ENCODE measurements at regions not wholly inside any gene's neighbourhood (a gene's known extent, or its start where the extent isn't known, plus 50 kb on each side); places are given as distances from the start of the nearest gene placed in this dataset.

- Histone ChIP-seq H2AFZ (ENCODE audit: low read depth, low read length, severe bottlenecking) (no peak overlapping the region), H3K4me2 (ENCODE audit: low read depth, low read length, poor library complexity, severe bottlenecking) (no peak overlapping the region), H3K9me3 (ENCODE audit: insufficient read depth, low read length) (no peaks in the 10 kb centered on the region), H3K9ac (ENCODE audit: low read length) (no peak overlapping the region), H4K20me1 (ENCODE audit: low read depth, low read length) (no peaks in the 10 kb centered on the region), H3K79me2 (ENCODE audit: insufficient read depth, low read length) (no peaks in the 10 kb centered on the region), H3F3A (ENCODE audit: insufficient read depth) (no peaks in the 10 kb centered on the region), H3K27ac (ENCODE audit: low read depth, low read length) (no peak overlapping the region), H3K27me3 (ENCODE audit: low read length) (no peaks in the 10 kb centered on the region), H3K36me3 (ENCODE audit: low read length) (no peaks in the 10 kb centered on the region), H3K4me3 (ENCODE audit: insufficient read depth, low read length, poor library complexity, severe bottlenecking) (no peak overlapping the region), H3K9me2 (replicated peaks; ENCODE audit: insufficient read depth, low read length) (no peaks in the 10 kb centered on the region)
- TF ChIP-seq EZH2phosphoT487 (conservative IDR thresholded peaks at IDR 0.05; ENCODE audit: low read length) (no peak), CTCF (IDR thresholded peaks at IDR 0.05; ENCODE audit: insufficient read depth, low read length, poor library complexity, severe bottlenecking) (no peak)
These were observed 173.4 kb upstream of the SATB2 start for GRCh38 chr2:199631129-199631528.

GRCh38 chr2:199629301-199629700 lies 171.6 kb upstream of the SATB2 start:
- Histone ChIP-seq H3F3A (ENCODE audit: insufficient read depth) (no peaks in the 10 kb centered on the region), H3K4me2 (ENCODE audit: low read depth, low read length, poor library complexity, severe bottlenecking) (no peak overlapping the region), H3K36me3 (ENCODE audit: low read length) (no peaks in the 10 kb centered on the region), H2AFZ (ENCODE audit: low read depth, low read length, severe bottlenecking) (no peak overlapping the region), H3K4me3 (ENCODE audit: insufficient read depth, low read length, poor library complexity, severe bottlenecking) (no peak overlapping the region), H3K9me2 (replicated peaks; ENCODE audit: insufficient read depth, low read length) (no peaks in the 10 kb centered on the region), H3K9me3 (ENCODE audit: insufficient read depth, low read length) (no peaks in the 10 kb centered on the region), H3K9ac (ENCODE audit: low read length) (no peak overlapping the region), H3K27me3 (ENCODE audit: low read length) (no peaks in the 10 kb centered on the region), H4K20me1 (ENCODE audit: low read depth, low read length) (no peaks in the 10 kb centered on the region), H3K27ac (ENCODE audit: low read depth, low read length) (no peak overlapping the region), H3K79me2 (ENCODE audit: insufficient read depth, low read length) (no peaks in the 10 kb centered on the region)
- TF ChIP-seq EZH2phosphoT487 (conservative IDR thresholded peaks at IDR 0.05; ENCODE audit: low read length) (no peak), CTCF (IDR thresholded peaks at IDR 0.05; ENCODE audit: insufficient read depth, low read length, poor library complexity, severe bottlenecking) (no peak)

- Histone ChIP-seq H3K4me2 (ENCODE audit: low read depth, low read length, poor library complexity, severe bottlenecking) (no peak overlapping the region), H3K9ac (ENCODE audit: low read length) (no peak overlapping the region), H3K9me3 (ENCODE audit: insufficient read depth, low read length) (no peaks in the 10 kb centered on the region), H3K27ac (ENCODE audit: low read depth, low read length) (no peak overlapping the region), H3K9me2 (replicated peaks; ENCODE audit: insufficient read depth, low read length) (no peaks in the 10 kb centered on the region), H2AFZ (ENCODE audit: low read depth, low read length, severe bottlenecking) (no peak overlapping the region), H3K79me2 (ENCODE audit: insufficient read depth, low read length) (no peaks in the 10 kb centered on the region), H3K36me3 (ENCODE audit: low read length) (no peaks in the 10 kb centered on the region), H3F3A (ENCODE audit: insufficient read depth) (no peaks in the 10 kb centered on the region), H4K20me1 (ENCODE audit: low read depth, low read length) (no peaks in the 10 kb centered on the region), H3K27me3 (ENCODE audit: low read length) (no peaks in the 10 kb centered on the region), H3K4me3 (ENCODE audit: insufficient read depth, low read length, poor library complexity, severe bottlenecking) (no peak overlapping the region)
- TF ChIP-seq EZH2phosphoT487 (conservative IDR thresholded peaks at IDR 0.05; ENCODE audit: low read length) (no peak), CTCF (IDR thresholded peaks at IDR 0.05; ENCODE audit: insufficient read depth, low read length, poor library complexity, severe bottlenecking) (no peak)
These were observed 169.7 kb upstream of the SATB2 start for GRCh38 chr2:199627417-199627816.

Measured in SU-DHL-6 (cell line).